Motor neuron (in vitro differentiated cells): ENCODE measurements at regions not wholly inside any gene's neighbourhood (a gene's known extent, or its start where the extent isn't known, plus 50 kb on each side); places are given as distances from the start of the nearest gene placed in this dataset.

Source experiments
- ATAC-seq, 8 experiments: fragments of 200-7000 bp; cut with Tn5 transposase; replicated peaks in 6 of 8; 2 replicates each; pipeline ENCODE4 v1.8.0; 2021; ENCODE audit warnings: mild to moderate bottlenecking in 8 of 8, moderate library complexity in 8 of 8
- H3K27ac ChIP-seq, 2 donors: fragments of 250-450 bp; sonication (Bioruptor Pico); 2 replicates each; pipeline ENCODE4 v1.9.0; 2021; ENCODE audit warnings: antibody characterized with exemption in 2 of 2, mild to moderate bottlenecking in 2 of 2, moderate library complexity in 1 of 2
- H3K4me1 ChIP-seq, 2 donors: fragments of 250-450 bp; sonication (Bioruptor Pico); replicated peaks in 1 of 2; 2 replicates each; pipeline ENCODE4 v1.6.1; 2021; ENCODE audit warnings: antibody characterized with exemption in 2 of 2, mild to moderate bottlenecking in 2 of 2, moderate library complexity in 1 of 2
- H3K4me3 ChIP-seq, 5 donors: fragments of 250-450 bp; sonication (Bioruptor Pico); 2 replicates each; pipeline ENCODE4 v1.9.0; 2021; ENCODE audit warnings: antibody characterized with exemption in 5 of 5, mild to moderate bottlenecking in 5 of 5, moderate library complexity in 4 of 5
- WGBS, 10 experiments: fragments of 450-650 bp; shearing (Covaris generic); methylation state at CpG; one replicate each; pipeline ENCODE4 v1.0.0; 2022; 5-methylcytosine and 5-hydroxymethylcytosine counted together
- in situ Hi-C, 9 experiments: fragments of 400-800 bp; cut with MboI; loops; one replicate each; pipeline ENCODE4 v1.15.0; 2021; ENCODE audit warnings: low sequenced_read_pairs in 9 of 9, low pct_unique_long_range_greater_than_20kb in 2 of 9; ENCODE audit not compliant: unreplicated experiment in 9 of 9

GRCh38 chr9:99523838-99524237 lies 297.8 kb upstream of the NR4A3 start:
- Histone ChIP-seq H3K4me3 (no peak overlapping the region), H3K27ac (no peak overlapping the region), H3K4me1 (no peaks in the 10 kb centered on the region)
- WGBS, 10 experiments = 8 to 100% (median 67%) methylated on average over 1 of the region's 1 CpG; no CpG with 5 or more reads in 3 of the 10 experiments
- ATAC-seq = peak in 2 of 8 experiments; percentile 27 to 70
- in situ Hi-C loops = no loop called here

- Histone ChIP-seq H3K4me1 (peaks cover 4 to 8% of the 10 kb centered on the region in 2 donors), H3K4me3 (no peak overlapping the region), H3K27ac (no peak overlapping the region)
- ATAC-seq = peak in 5 of 8 experiments; percentile 55 to 99 (median 78)
- in situ Hi-C loops = no loop called here
- WGBS, 10 experiments = 46 to 100% (median 56%) methylated on average over 1 to 5 of the region's 5 CpGs; no CpG with 5 or more reads in 1 of the 10 experiments
These were observed 290.4 kb upstream of the NR4A3 start for GRCh38 chr9:99531313-99531712.

- in situ Hi-C loops = no loop called here
- ATAC-seq = no peak
- no peak overlapping the region for H3K4me3 ChIP-seq
- H3K4me1 ChIP-seq = peaks cover 4 to 8% of the 10 kb centered on the region in 2 donors
- no peak overlapping the region for H3K27ac ChIP-seq
- 5 to 100% (median 89%) methylated on average over 1 to 3 of the region's 3 CpGs for WGBS, 10 experiments
These were observed 288.3 kb upstream of the NR4A3 start for GRCh38 chr9:99533421-99533820.

GRCh38 chr9:99537996-99538395 lies 283.7 kb upstream of the NR4A3 start:
- Histone ChIP-seq H3K4me1 (no peaks in the 10 kb centered on the region), H3K27ac (no peak overlapping the region), H3K4me3 (no peak overlapping the region)
- in situ Hi-C loops = no loop called here
- ATAC-seq = no peak

- Histone ChIP-seq H3K4me1 (no peaks in the 10 kb centered on the region), H3K27ac (no peak overlapping the region), H3K4me3 (no peak overlapping the region)
- in situ Hi-C loops = no loop called here
- 0 to 63% (median 36%) methylated on average over 1 to 2 of the region's 2 CpGs; no CpG with 5 or more reads in 1 of the 10 experiments for WGBS, 10 experiments
- peak in 1 of 8 experiments; percentile 48 for ATAC-seq
These were observed 277.2 kb upstream of the NR4A3 start for GRCh38 chr9:99544526-99544925.

- H3K27ac ChIP-seq = no peak overlapping the region
- H3K4me1 ChIP-seq = no peaks in the 10 kb centered on the region
- in situ Hi-C loops = no loop called here
- H3K4me3 ChIP-seq = no peak overlapping the region
- ATAC-seq = no peak
These were observed 272.2 kb upstream of the NR4A3 start for GRCh38 chr9:99549441-99549840.

- Histone ChIP-seq H3K4me3 (no peak overlapping the region), H3K27ac (no peak overlapping the region), H3K4me1 (no peaks in the 10 kb centered on the region)
- 14 to 56% (median 39%) methylated on average over 1 to 4 of the region's 4 CpGs for WGBS, 10 experiments
- in situ Hi-C loops = no loop called here
- no peak for ATAC-seq
These were observed 265.9 kb upstream of the NR4A3 start for GRCh38 chr9:99555792-99556191.

- WGBS, 10 experiments = 5 to 84% (median 76%) methylated on average over 2 to 3 of the region's 3 CpGs; no CpG with 5 or more reads in 6 of the 10 experiments
- in situ Hi-C loops = no loop called here
- H3K27ac ChIP-seq = no peak overlapping the region
- no peak overlapping the region for H3K4me3 ChIP-seq
- no peak for ATAC-seq
- no peaks in the 10 kb centered on the region for H3K4me1 ChIP-seq
These were observed 264.7 kb upstream of the NR4A3 start for GRCh38 chr9:99556998-99557397.

- WGBS, 10 experiments = 23 to 100% (median 78%) methylated on average over 1 to 2 of the region's 2 CpGs
- Histone ChIP-seq H3K4me1 (no peaks in the 10 kb centered on the region), H3K4me3 (no peak overlapping the region), H3K27ac (no peak overlapping the region)
- in situ Hi-C loops = no loop called here
- ATAC-seq = no peak
These were observed 263.9 kb upstream of the NR4A3 start for GRCh38 chr9:99557816-99558215.

GRCh38 chr9:99559776-99560175 lies 261.9 kb upstream of the NR4A3 start:
- Histone ChIP-seq H3K4me1 (no peaks in the 10 kb centered on the region), H3K27ac (no peak overlapping the region), H3K4me3 (no peak overlapping the region)
- 0 to 100% (median 63%) methylated on average over 1 of the region's 1 CpG; no CpG with 5 or more reads in 2 of the 10 experiments for WGBS, 10 experiments
- in situ Hi-C loops = no loop called here
- ATAC-seq = no peak

- H3K4me1 ChIP-seq = no peaks in the 10 kb centered on the region
- no peak overlapping the region for H3K4me3 ChIP-seq
- no peak for ATAC-seq
- in situ Hi-C loops = no loop called here
- H3K27ac ChIP-seq = no peak overlapping the region
These were observed 261.1 kb upstream of the NR4A3 start for GRCh38 chr9:99560561-99560960.

GRCh38 chr9:99561509-99561917 lies 260.2 kb upstream of the NR4A3 start:
- ATAC-seq = no peak
- no peaks in the 10 kb centered on the region for H3K4me1 ChIP-seq
- in situ Hi-C loops = no loop called here

GRCh38 chr9:99561961-99562565 lies 259.6 kb upstream of the NR4A3 start:
- no peak overlapping the region for H3K27ac ChIP-seq
- no peak overlapping the region for H3K4me3 ChIP-seq
- 0 to 100% (median 73%) methylated on average over 1 to 2 of the region's 2 CpGs for WGBS, 10 experiments
- H3K4me1 ChIP-seq = no peaks in the 10 kb centered on the region
- in situ Hi-C loops = no loop called here
- ATAC-seq = no peak

More at GRCh38 chr9:99561509-99561917, 260.2 kb upstream of the NR4A3 start:
- 50 to 100% (median 73%) methylated on average over 1 to 2 of the region's 2 CpGs; no CpG with 5 or more reads in 3 of the 10 experiments for WGBS, 10 experiments
- Histone ChIP-seq H3K4me3 (no peak overlapping the region), H3K27ac (no peak overlapping the region)

GRCh38 chr9:99563364-99563763 lies 258.3 kb upstream of the NR4A3 start:
- in situ Hi-C loops = no loop called here
- no peak overlapping the region for H3K4me3 ChIP-seq
- 50 to 92% (median 77%) methylated on average over 2 to 6 of the region's 6 CpGs for WGBS, 10 experiments
- H3K4me1 ChIP-seq = no peaks in the 10 kb centered on the region
- ATAC-seq = no peak
- H3K27ac ChIP-seq = no peak overlapping the region
